Naive B cell (primary cell): ENCODE measurements at regions not wholly inside any gene's neighbourhood (a gene's known extent, or its start where the extent isn't known, plus 50 kb on each side); places are given as distances from the start of the nearest gene placed in this dataset.

Experiments used
- ATAC-seq, 2 donors: fragments of 150-1000 bp; cut with Tn5 transposase; 2 replicates each; pipeline ENCODE4 v1.10.0; 2021; ENCODE audit warnings: low read depth in 2 of 2, mild to moderate bottlenecking in 2 of 2, moderate library complexity in 2 of 2
- DNase-seq: peaks from one replicate; pipeline ENCODE4 v3.0.0; 2022
- H3K27ac Mint-ChIP-seq, 6 donors: one replicate each; pipeline ENCODE4 v1.8.0; 2020 to 2022; ENCODE audit warnings: mild to moderate bottlenecking in 6 of 6, mixed read lengths in 6 of 6, moderate library complexity in 5 of 6, inconsistent platforms in 2 of 6
- H3K27me3 Mint-ChIP-seq, 3 donors: one replicate each; pipeline ENCODE4 v1.8.0; 2021 to 2022; ENCODE audit warnings: mixed read lengths in 3 of 3, mild to moderate bottlenecking in 1 of 3
- H3K36me3 Mint-ChIP-seq, 2 donors: one replicate each; pipeline ENCODE4 v1.8.0; 2020 to 2022; ENCODE audit warnings: mixed read lengths in 2 of 2, inconsistent platforms in 1 of 2, mild to moderate bottlenecking in 1 of 2
- H3K4me1 Mint-ChIP-seq, 3 donors: one replicate each; pipeline ENCODE4 v1.8.0; 2020 to 2022; ENCODE audit warnings: mixed read lengths in 3 of 3, inconsistent platforms in 1 of 3, mild to moderate bottlenecking in 1 of 3, moderate library complexity in 1 of 3
- H3K4me3 Mint-ChIP-seq, 8 donors: one replicate each; pipeline ENCODE4 v1.8.0; 2020 to 2022; ENCODE audit warnings: mild to moderate bottlenecking in 8 of 8, mixed read lengths in 8 of 8, moderate library complexity in 8 of 8, inconsistent platforms in 2 of 8
- H3K9me3 Mint-ChIP-seq, 7 donors: one replicate each; pipeline ENCODE4 v1.8.0; 2020 to 2022; ENCODE audit warnings: mixed read lengths in 7 of 7, mild to moderate bottlenecking in 5 of 7, inconsistent platforms in 2 of 7, moderate library complexity in 1 of 7

GRCh38 chr9:84471816-84472215, 131.3 kb upstream of the SLC28A3 start:
- peaks cover 2 to 26% (median 8%) of the 10 kb centered on the region in 7 donors for H3K9me3 Mint-ChIP-seq
- no peak overlapping the region for H3K4me3 Mint-ChIP-seq
- DNase-seq (no peak), ATAC-seq (no peak)
- H3K27me3 Mint-ChIP-seq, result peaks cover 0 to 7% (median 0%) of the 10 kb centered on the region in 3 donors
- H3K4me1 Mint-ChIP-seq, result no peaks in the 10 kb centered on the region
- no peak overlapping the region for H3K27ac Mint-ChIP-seq
- no peaks in the 10 kb centered on the region for H3K36me3 Mint-ChIP-seq

GRCh38 chr9:84478996-84479395, 138.4 kb upstream of the SLC28A3 start:
- Mint-ChIP-seq H3K36me3 (no peaks in the 10 kb centered on the region), H3K9me3 (peaks cover 0 to 15% (median 3%) of the 10 kb centered on the region in 7 donors), H3K27me3 (no peaks in the 10 kb centered on the region), H3K4me1 (no peaks in the 10 kb centered on the region), H3K4me3 (no peak overlapping the region), H3K27ac (no peak overlapping the region)
- ATAC-seq (no peak), DNase-seq (no peak)

GRCh38 chr9:84480071-84480470, 139.5 kb upstream of the SLC28A3 start:
- H3K27me3 Mint-ChIP-seq, result no peaks in the 10 kb centered on the region
- DNase-seq (no peak), ATAC-seq (no peak)
- peak overlapping the region in 1 of 6 donors; percentile 53 for H3K27ac Mint-ChIP-seq
- peaks cover 0 to 11% (median 0%) of the 10 kb centered on the region in 7 donors for H3K9me3 Mint-ChIP-seq
- no peaks in the 10 kb centered on the region for H3K4me1 Mint-ChIP-seq
- H3K4me3 Mint-ChIP-seq, result no peak overlapping the region
- H3K36me3 Mint-ChIP-seq, result no peaks in the 10 kb centered on the region

DNA sequence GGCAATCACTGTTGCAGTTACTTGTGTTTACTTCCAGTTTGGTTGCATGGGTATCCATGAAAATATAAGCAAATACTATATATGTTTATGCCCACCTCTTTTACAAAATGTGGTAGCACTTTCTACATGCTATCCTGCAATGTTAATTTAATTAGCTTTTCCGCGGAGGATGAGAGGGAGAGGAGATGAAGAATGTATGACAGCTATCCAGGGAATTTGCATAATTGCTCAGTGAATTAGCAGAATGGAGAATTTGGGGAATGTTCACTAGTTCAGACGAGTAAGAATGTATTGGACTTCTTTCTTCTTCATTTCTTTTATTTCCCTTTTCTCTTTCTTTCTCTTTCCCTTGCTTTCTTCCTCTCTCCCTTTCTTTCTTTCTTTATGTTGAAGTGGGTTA, 140.7 kb upstream of the SLC28A3 start:
- no peak overlapping the region for H3K27ac Mint-ChIP-seq
- ATAC-seq (no peak), DNase-seq (no peak)
- peaks cover 0 to 10% (median 5%) of the 10 kb centered on the region in 7 donors for H3K9me3 Mint-ChIP-seq
- H3K4me1 Mint-ChIP-seq, result no peaks in the 10 kb centered on the region
- H3K4me3 Mint-ChIP-seq, result no peak overlapping the region
- no peaks in the 10 kb centered on the region for H3K36me3 Mint-ChIP-seq
- H3K27me3 Mint-ChIP-seq, result no peaks in the 10 kb centered on the region

DNA sequence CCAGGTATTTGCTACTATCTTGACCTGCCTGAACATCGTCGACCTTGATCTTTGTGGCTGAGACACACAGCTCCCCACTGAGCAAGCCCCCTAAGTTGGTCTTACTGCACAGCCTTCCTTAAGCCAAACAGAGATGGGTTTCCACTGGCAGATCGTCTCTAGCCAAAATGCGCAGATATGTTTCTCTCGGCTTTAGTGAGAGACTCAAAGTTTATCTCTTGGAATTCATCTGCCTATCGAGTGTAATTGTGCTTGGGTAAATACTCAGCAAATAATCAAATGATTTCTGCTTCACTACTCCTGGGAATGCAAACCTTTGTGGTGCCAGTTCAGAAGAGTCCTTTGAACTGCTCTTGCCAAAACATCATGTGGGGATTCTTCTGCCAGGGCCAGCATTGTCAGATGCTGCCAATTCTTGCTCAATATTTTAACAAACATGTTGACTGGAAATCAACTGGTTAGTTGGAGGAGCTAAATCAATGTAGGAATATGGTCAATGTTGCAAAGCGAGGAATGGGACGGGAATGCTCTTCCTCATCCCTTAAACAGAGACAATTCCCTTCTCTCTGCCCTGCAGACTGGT, 141.2 kb upstream of the SLC28A3 start:
- H3K4me1 Mint-ChIP-seq, result no peaks in the 10 kb centered on the region
- H3K27ac Mint-ChIP-seq, result no peak overlapping the region
- ATAC-seq (no peak), DNase-seq (no peak)
- no peaks in the 10 kb centered on the region for H3K27me3 Mint-ChIP-seq
- peaks cover 0 to 9% (median 4%) of the 10 kb centered on the region in 7 donors for H3K9me3 Mint-ChIP-seq
- no peak overlapping the region for H3K4me3 Mint-ChIP-seq
- no peaks in the 10 kb centered on the region for H3K36me3 Mint-ChIP-seq

GRCh38 chr9:84482607-84483006, 142.0 kb upstream of the SLC28A3 start:
- H3K27ac Mint-ChIP-seq, result peak overlapping the region in 1 of 6 donors; percentile 34
- H3K4me1 Mint-ChIP-seq, result no peaks in the 10 kb centered on the region
- no peaks in the 10 kb centered on the region for H3K36me3 Mint-ChIP-seq
- DNase-seq (no peak), ATAC-seq (no peak)
- peaks cover 0 to 6% (median 0%) of the 10 kb centered on the region in 7 donors for H3K9me3 Mint-ChIP-seq
- H3K27me3 Mint-ChIP-seq, result no peaks in the 10 kb centered on the region
- no peak overlapping the region for H3K4me3 Mint-ChIP-seq

DNA sequence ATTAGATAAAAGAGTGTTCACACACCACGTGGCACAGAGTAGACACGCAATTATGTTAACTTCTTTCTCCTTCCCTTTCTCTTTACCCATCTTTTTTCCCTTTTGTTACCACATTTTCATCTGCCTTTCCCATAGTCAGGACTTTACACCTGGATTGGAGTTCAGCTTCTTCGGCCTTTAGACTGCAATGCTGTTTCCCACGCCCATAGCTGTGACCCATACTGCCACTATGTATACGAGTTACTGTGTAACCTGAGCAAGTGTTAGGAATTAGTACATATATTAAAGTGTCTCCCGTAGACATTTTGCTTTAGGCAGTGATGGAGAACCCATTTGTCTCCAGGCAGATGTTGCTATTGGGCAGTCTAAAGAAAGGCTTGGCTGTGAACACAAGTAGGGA, 143.6 kb upstream of the SLC28A3 start:
- ATAC-seq (no peak), DNase-seq (no peak)
- Mint-ChIP-seq H3K4me3 (no peak overlapping the region), H3K4me1 (no peaks in the 10 kb centered on the region), H3K27me3 (peaks cover 0 to 4% (median 3%) of the 10 kb centered on the region in 3 donors), H3K36me3 (no peaks in the 10 kb centered on the region), H3K27ac (peak overlapping the region in 1 of 6 donors; percentile 50), H3K9me3 (peaks cover 0 to 6% (median 3%) of the 10 kb centered on the region in 7 donors)

DNA sequence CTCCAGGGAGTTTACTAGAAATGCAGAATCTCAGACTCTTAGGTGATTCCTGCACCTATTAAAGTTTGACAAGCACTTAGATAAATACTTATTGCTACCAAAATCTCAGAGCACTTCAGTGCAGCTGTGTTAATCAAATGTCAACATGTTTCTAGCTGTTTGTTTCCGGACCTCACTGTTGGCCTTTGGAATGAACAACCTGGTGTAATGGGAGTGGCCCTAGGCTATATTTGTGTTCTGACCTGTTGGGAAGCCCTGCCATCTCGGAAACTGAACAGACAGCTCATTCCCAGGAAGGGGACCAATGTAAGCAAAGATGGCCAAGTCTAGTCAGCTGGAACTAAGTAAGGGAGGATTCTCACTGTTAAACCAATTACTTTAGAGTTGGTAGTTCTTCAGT, 145.0 kb upstream of the SLC28A3 start:
- H3K27ac Mint-ChIP-seq, result no peak overlapping the region
- no peak overlapping the region for H3K4me3 Mint-ChIP-seq
- no peak for ATAC-seq
- no peaks in the 10 kb centered on the region for H3K36me3 Mint-ChIP-seq
- peaks cover 0 to 10% (median 8%) of the 10 kb centered on the region in 3 donors for H3K27me3 Mint-ChIP-seq
- peaks cover 0 to 7% (median 4%) of the 10 kb centered on the region in 7 donors for H3K9me3 Mint-ChIP-seq
- DNase-seq, result no peak
- no peaks in the 10 kb centered on the region for H3K4me1 Mint-ChIP-seq

GRCh38 chr9:84486663-84487062, 146.1 kb upstream of the SLC28A3 start:
- Mint-ChIP-seq H3K27me3 (peaks cover 0 to 10% (median 8%) of the 10 kb centered on the region in 3 donors), H3K4me3 (no peak overlapping the region), H3K27ac (no peak overlapping the region), H3K36me3 (no peaks in the 10 kb centered on the region), H3K9me3 (peaks cover 0 to 7% (median 4%) of the 10 kb centered on the region in 7 donors), H3K4me1 (no peaks in the 10 kb centered on the region)
- no peak for DNase-seq
- ATAC-seq, result no peak

GRCh38 chr9:84490206-84490841, 149.8 kb upstream of the SLC28A3 start:
- Mint-ChIP-seq H3K36me3 (no peaks in the 10 kb centered on the region), H3K4me3 (no peak overlapping the region), H3K27ac (no peak overlapping the region), H3K9me3 (peaks cover 0 to 7% (median 2%) of the 10 kb centered on the region in 7 donors), H3K4me1 (no peaks in the 10 kb centered on the region), H3K27me3 (peaks cover 4 to 17% (median 8%) of the 10 kb centered on the region in 3 donors)
- DNase-seq (no peak), ATAC-seq (no peak)

DNA sequence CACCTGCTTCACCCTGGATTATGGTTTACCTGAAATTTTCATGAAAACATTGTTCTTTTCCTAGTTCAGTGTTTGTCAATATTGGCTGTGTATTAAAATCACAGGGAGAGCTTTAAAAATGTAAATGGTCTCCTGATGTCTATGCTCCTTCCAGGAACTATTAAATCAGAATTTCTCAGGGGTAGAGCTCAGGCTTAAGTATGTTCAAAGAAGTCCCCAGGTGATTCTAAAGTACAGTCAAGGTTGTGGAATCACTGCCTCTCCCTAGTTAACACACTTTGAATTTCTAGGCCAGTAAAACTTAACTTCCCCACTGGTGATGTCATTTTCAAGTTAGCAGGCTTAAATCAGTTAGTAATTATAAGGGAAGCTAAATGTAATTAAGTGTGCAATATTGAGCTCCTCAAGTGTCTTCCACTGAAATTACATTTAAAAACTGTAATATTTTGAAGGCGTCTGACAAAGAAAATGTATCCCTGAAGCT, 150.3 kb upstream of the SLC28A3 start:
- no peaks in the 10 kb centered on the region for H3K4me1 Mint-ChIP-seq
- peaks cover 4 to 17% (median 8%) of the 10 kb centered on the region in 3 donors for H3K27me3 Mint-ChIP-seq
- peak overlapping the region in 1 of 8 donors; percentile 55 for H3K4me3 Mint-ChIP-seq
- ATAC-seq (no peak), DNase-seq (no peak)
- H3K27ac Mint-ChIP-seq, result no peak overlapping the region
- H3K36me3 Mint-ChIP-seq, result no peaks in the 10 kb centered on the region
- H3K9me3 Mint-ChIP-seq, result peaks cover 0 to 7% (median 2%) of the 10 kb centered on the region in 7 donors

DNA sequence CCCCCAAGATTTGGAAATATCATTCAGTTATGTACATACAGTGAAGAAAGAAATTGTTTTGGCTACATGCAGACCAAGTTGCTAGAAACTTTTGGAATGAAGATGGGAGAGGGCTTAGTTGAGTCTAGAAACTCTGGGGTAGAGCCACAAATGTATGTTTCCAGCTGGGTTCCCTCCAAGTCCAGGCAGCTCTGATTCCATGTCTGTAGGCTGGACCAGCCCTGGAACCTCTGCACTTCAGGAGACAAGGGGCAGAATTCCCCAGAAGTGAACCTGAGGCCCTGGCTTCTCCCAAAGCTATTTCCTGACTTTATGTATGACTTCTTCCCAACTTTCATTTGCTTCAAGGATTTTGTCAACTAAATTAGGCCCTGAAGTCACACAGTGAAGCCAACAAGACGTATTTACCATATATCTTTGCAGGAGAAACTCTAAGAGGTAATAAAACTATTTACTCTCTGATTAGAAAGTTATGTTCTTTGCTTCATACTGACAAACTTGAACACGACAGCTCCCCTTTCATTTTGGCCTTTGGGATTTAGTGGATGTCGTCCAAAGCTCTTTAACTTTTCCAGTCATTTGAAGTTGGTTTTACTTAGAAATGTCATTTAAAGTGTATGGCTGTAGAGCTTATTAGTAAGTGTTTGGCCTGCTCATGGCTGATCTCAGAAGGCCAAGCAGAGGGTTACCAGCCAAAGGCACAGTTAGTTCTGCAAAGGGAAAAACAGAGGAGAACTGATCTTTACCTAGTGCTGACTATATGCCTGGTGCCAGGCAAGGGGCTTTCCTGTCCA, 152.0 kb upstream of the SLC28A3 start:
- no peak for ATAC-seq
- Mint-ChIP-seq H3K36me3 (no peaks in the 10 kb centered on the region), H3K27me3 (peaks cover 4 to 17% (median 8%) of the 10 kb centered on the region in 3 donors), H3K9me3 (peaks cover 0 to 7% (median 0%) of the 10 kb centered on the region in 7 donors), H3K27ac (no peak overlapping the region), H3K4me3 (no peak overlapping the region), H3K4me1 (no peaks in the 10 kb centered on the region)
- DNase-seq, result no peak

GRCh38 chr9:84493284-84493947, 152.9 kb upstream of the SLC28A3 start:
- ATAC-seq, result no peak
- DNase-seq, result no peak
- H3K4me1 Mint-ChIP-seq, result no peaks in the 10 kb centered on the region
- H3K4me3 Mint-ChIP-seq, result no peak overlapping the region
- peaks cover 0 to 7% (median 0%) of the 10 kb centered on the region in 7 donors for H3K9me3 Mint-ChIP-seq
- peaks cover 4 to 17% (median 8%) of the 10 kb centered on the region in 3 donors for H3K27me3 Mint-ChIP-seq
- H3K36me3 Mint-ChIP-seq, result no peaks in the 10 kb centered on the region
- no peak overlapping the region for H3K27ac Mint-ChIP-seq
